DND-41 (cell line): ENCODE measurements at regions not wholly inside any gene's neighbourhood (a gene's known extent, or its start where the extent isn't known, plus 50 kb on each side); places are given as distances from the start of the nearest gene placed in this dataset.

Experiments
- CTCF ChIP-seq: IDR thresholded peaks from 2 replicates; pipeline ENCODE4 v1.5.1; 2012; ENCODE audit warnings: borderline replicate concordance, low read length, moderate library complexity, mild to moderate bottlenecking; ENCODE audit not compliant: poor library complexity, severe bottlenecking; ENCODE audit errors: extremely low read depth
- EZH2 ChIP-seq: IDR thresholded peaks from 3 replicates; pipeline ENCODE4 v1.6.1; 2012; ENCODE audit warnings: borderline replicate concordance, low read depth, mild to moderate bottlenecking, moderate library complexity, low read length, inconsistent platforms; ENCODE audit not compliant: severe bottlenecking

DNA sequence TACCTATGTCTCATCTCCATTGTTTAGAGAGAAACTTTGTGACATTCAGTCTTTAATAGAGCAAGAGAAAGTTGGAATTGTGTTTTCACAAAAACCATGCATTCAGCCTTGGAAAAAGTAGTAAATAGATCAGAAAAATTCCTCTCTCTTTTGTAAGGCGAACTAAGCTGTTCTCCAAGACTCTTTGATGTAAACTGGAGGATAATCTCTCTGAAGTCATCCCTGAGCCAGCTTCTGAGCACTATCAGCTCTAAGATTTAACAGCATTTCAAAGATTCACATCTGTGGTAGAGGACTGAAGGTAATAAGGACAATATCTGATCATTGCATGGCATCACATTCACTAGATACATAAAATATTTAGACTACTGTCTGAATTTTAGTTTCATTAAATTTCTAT lies 904.6 kb upstream of the ATXN8OS start:
- TF ChIP-seq CTCF, result no peak
- no peak for TF ChIP-seq EZH2
